ENCODE measurements at regions not wholly inside any gene's neighbourhood (a gene's known extent, or its start where the extent isn't known, plus 50 kb on each side); places are given as distances from the start of the nearest gene placed in this dataset.

DNA sequence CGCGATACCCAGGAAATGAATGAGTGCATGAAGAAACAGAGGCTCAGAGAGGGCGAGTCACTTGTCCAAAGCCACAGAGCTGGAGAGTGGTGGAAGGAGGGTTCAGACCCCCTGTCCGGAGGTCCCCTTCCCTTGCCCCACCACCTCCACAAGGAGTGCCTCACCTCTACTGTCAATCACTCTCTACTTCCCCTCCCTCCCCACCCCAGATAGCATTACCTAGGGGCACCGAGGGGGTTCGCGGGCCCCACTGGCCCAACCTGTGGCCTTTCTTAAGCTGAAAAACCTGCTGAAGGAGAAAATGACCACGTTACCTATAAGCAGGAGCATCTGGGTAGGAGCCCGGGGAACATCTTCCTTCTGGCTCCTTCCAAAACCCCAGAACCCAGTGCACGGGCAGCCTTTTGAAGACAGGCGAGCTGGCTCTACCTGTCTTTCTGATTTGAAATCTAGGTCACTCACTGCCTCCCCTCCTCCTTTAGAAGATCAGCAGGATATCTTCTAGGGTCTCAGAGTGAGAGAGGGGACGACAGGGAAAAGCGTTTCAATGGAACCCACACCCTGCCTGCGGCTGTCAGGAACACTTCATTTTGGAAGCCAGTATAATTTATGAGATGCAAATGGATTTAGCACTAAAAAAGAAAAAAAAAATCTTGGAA lies 89.9 kb upstream of the MEF2A start:
- POLR2A ChIA-PET = no interaction called here
- H3K4me2 ChIP-seq (replicated peaks; ENCODE audit: low read depth, low read length, poor library complexity, severe bottlenecking) = peak overlapping the region; percentile 62
- Mint-ChIP-seq H3K27me3 (no peaks in the 10 kb centered on the region), H3K27ac (peak overlapping the region; percentile 78), H3K9me3 (ENCODE audit: insufficient read depth) (no peaks in the 10 kb centered on the region), H3K4me3 (peak overlapping the region; percentile 77), H3K4me1 (peaks cover 64% of the 10 kb centered on the region)
- H3K4me1 ChIP-seq (ENCODE audit: control insufficient read depth in 2 of 2, insufficient read depth in 2 of 2, low read length in 2 of 2) = peaks cover 50 to 56% of the 10 kb centered on the region in 2 donors
- no peak for ATAC-seq (ENCODE audit: low read depth)
- no peaks in the 10 kb centered on the region for H3K27me3 ChIP-seq (replicated peaks in 1 of 4; ENCODE audit: control extremely low read depth in 1 of 4, control insufficient read depth in 3 of 4, insufficient read depth in 4 of 4, low read length in 3 of 4)
- WGBS (ENCODE audit: insufficient coverage) = 95% methylated on average over 9 of the region's 14 CpGs
- CTCF ChIA-PET = interaction anchor here (2.3 to 2.7 kb wide), 2 partner anchors 28 to 228 kb away, joined by 20 to 21 read pairs; no protein-coding TSS in a partner anchor
- TF ChIP-seq EZH2 (IDR thresholded peaks at IDR 0.05; ENCODE audit: borderline replicate concordance, insufficient read depth, low read depth, low read length, poor library complexity, severe bottlenecking) = no peak
- TF ChIP-seq, protein P1, sequence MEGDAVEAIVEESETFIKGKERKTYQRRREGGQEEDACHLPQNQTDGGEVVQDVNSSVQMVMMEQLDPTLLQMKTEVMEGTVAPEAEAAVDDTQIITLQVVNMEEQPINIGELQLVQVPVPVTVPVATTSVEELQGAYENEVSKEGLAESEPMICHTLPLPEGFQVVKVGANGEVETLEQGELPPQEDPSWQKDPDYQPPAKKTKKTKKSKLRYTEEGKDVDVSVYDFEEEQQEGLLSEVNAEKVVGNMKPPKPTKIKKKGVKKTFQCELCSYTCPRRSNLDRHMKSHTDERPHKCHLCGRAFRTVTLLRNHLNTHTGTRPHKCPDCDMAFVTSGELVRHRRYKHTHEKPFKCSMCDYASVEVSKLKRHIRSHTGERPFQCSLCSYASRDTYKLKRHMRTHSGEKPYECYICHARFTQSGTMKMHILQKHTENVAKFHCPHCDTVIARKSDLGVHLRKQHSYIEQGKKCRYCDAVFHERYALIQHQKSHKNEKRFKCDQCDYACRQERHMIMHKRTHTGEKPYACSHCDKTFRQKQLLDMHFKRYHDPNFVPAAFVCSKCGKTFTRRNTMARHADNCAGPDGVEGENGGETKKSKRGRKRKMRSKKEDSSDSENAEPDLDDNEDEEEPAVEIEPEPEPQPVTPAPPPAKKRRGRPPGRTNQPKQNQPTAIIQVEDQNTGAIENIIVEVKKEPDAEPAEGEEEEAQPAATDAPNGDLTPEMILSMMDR (IDR thresholded peaks at IDR 0.05) = no peak
- H3K4me3 ChIP-seq (ENCODE audit: control extremely low read depth in 1 of 5, extremely low read depth in 1 of 5, insufficient read depth in 1 of 5, low read depth in 2 of 5, low read length in 4 of 5) = no peak overlapping the region
- H3K27ac ChIP-seq (ENCODE audit: low read length in 2 of 2) = no peak overlapping the region
- no peaks in the 10 kb centered on the region for H3K79me2 ChIP-seq (ENCODE audit: control insufficient read depth, insufficient read depth, low read length)
- peak overlapping the region; percentile 46 for H2AFZ ChIP-seq (ENCODE audit: insufficient read depth, low read depth, low read length, poor library complexity, severe bottlenecking)
- no peaks in the 10 kb centered on the region for H4K20me1 ChIP-seq (ENCODE audit: control insufficient read depth, insufficient read depth, low read length, poor library complexity, severe bottlenecking)
- no peak overlapping the region for H3K9ac ChIP-seq (ENCODE audit: low read length)
- H3K9me3 ChIP-seq (ENCODE audit: control extremely low read depth in 1 of 3, control insufficient read depth in 2 of 3, insufficient read depth in 1 of 3, low read length in 2 of 3) = no peaks in the 10 kb centered on the region
- H3K36me3 ChIP-seq (replicated peaks in 1 of 2; ENCODE audit: control extremely low read depth in 1 of 2, control insufficient read depth in 1 of 2, extremely low read depth in 1 of 2, insufficient read depth in 2 of 2, low read length in 1 of 2) = no peaks in the 10 kb centered on the region
- no peak for DNase-seq
- intact Hi-C loops (cut with micrococcal nuclease) = loop anchor here (2.0 kb wide), 1 partner anchor 37 kb away; no protein-coding TSS in a partner anchor
